K562 (cell line): ENCODE measurements at regions not wholly inside any gene's neighbourhood (a gene's known extent, or its start where the extent isn't known, plus 50 kb on each side); places are given as distances from the start of the nearest gene placed in this dataset.
"Not testable (repeated sequence)": the region's sequence is repeated elsewhere in the genome, so short reads cannot be mapped to it uniquely, and the experiment has no call there.

Experiments
- ATAC-seq: fragments of 200-7000 bp; cut with Tn5 transposase; 3 replicates; pipeline ENCODE4 v1.9.1; 2020; ENCODE audit warnings: moderate library complexity
- BruUV-seq: library from RNA; stranded (reverse); fragments of 400-500 nt; replicated peaks from 2 replicates; lab custom pipeline; 2021; lab: Mats Ljungman, UMichigan
- CTCF ChIA-PET: fragments of 300-600 bp; formaldehyde crosslinking; extraction: SDS; loops from one replicate; lab custom pipeline; 2021; ENCODE audit warnings: low intra/inter-chr PET ratio; lab: Yijun Ruan, JAX
- POLR2A ChIA-PET: fragments of 300-600, 350-650 bp; sonication (Branson Sonifier 250); formaldehyde crosslinking; extraction: SDS; loops from one replicate; lab custom pipeline; 2021; ENCODE audit warnings: antibody characterized with exemption, inconsistent platforms; lab: Yijun Ruan, JAX
- DNase-seq, 4 experiments: peaks; one replicate each; pipeline versions ENCODE4 v3.0.0 to v3.0.0-alpha.2; 2011 to 2018; ENCODE audit warnings: low spot score in 3 of 4, mixed read lengths in 3 of 4; ENCODE audit errors: extremely low read depth in 1 of 4
- FAIRE-seq: peaks from 2 replicates; lab custom pipeline; 2011; peaks lifted over from hg19 to GRCh38; lab: Jason Lieb, UNC
- H2AFZ ChIP-seq: 2 replicates; pipeline ENCODE4 v1.6.0; 2011; ENCODE audit warnings: low read depth, low read length, control low read depth, inconsistent platforms
- H3K27ac ChIP-seq: fragments of 200-600 bp; 3 replicates; pipeline ENCODE4 v1.8.0; 2011; ENCODE audit warnings: low read depth, mild to moderate bottlenecking, control low read depth, inconsistent platforms, low read length, moderate library complexity, mixed read lengths; ENCODE audit errors: extremely low read depth
- H3K27me3 ChIP-seq, 2 experiments: fragments of 300-600 bp in 1 of 2; 2 replicates in 1 of 2; 3 replicates in 1 of 2; pipeline versions ENCODE4 v1.6.0 to v1.8.0; 2011; ENCODE audit warnings: inconsistent platforms in 2 of 2, low read length in 2 of 2, mild to moderate bottlenecking in 1 of 2, mixed read lengths in 1 of 2, moderate library complexity in 1 of 2; ENCODE audit not compliant: control insufficient read depth in 2 of 2, insufficient read depth in 2 of 2
- H3K36me3 ChIP-seq: fragments of 300-600 bp; 3 replicates; pipeline ENCODE4 v1.8.0; 2011; ENCODE audit warnings: mild to moderate bottlenecking, low read length, inconsistent platforms; ENCODE audit not compliant: control insufficient read depth, insufficient read depth
- H3K4me1 ChIP-seq, 2 experiments: fragments of 200-600 bp in 1 of 2; replicated peaks in 1 of 2; 2 replicates in 1 of 2; 3 replicates in 1 of 2; pipeline versions ENCODE4 v1.5.1 to v1.8.0; 2011; ENCODE audit warnings: inconsistent platforms in 2 of 2, low read length in 2 of 2, mild to moderate bottlenecking in 1 of 2, mixed read lengths in 1 of 2, moderate library complexity in 1 of 2; ENCODE audit not compliant: control insufficient read depth in 2 of 2, insufficient read depth in 2 of 2
- H3K4me2 ChIP-seq: 2 replicates; pipeline ENCODE4 v1.6.1; 2011; ENCODE audit warnings: low read length, control low read depth, inconsistent platforms, mixed read lengths; ENCODE audit not compliant: insufficient read depth
- H3K4me3 ChIP-seq: fragments of 200-600 bp; sonication (generic), shearing (Covaris generic); 2 replicates; pipeline ENCODE4 v1.5.1; 2016; ENCODE audit warnings: control low read depth, inconsistent platforms
- H3K79me2 ChIP-seq: fragments of 200-600 bp; 3 replicates; pipeline ENCODE4 v1.8.0; 2011; ENCODE audit warnings: low read length, inconsistent platforms; ENCODE audit not compliant: control insufficient read depth, insufficient read depth
- H3K9ac ChIP-seq, 2 experiments: 2 replicates each; pipeline versions ENCODE4 v1.6.0 to v1.6.1; 2011; ENCODE audit warnings: low read depth in 2 of 2, low read length in 2 of 2, control low read depth in 1 of 2, inconsistent platforms in 1 of 2, mild to moderate bottlenecking in 1 of 2, mixed read lengths in 1 of 2; ENCODE audit not compliant: insufficient read depth in 1 of 2
- H3K9me1 ChIP-seq: one replicate; pipeline ENCODE4 v1.6.0; 2011; ENCODE audit warnings: inconsistent platforms, mild to moderate bottlenecking, low read length, moderate library complexity; ENCODE audit not compliant: control insufficient read depth, insufficient read depth
- H3K9me3 ChIP-seq: replicated peaks from 2 replicates; pipeline ENCODE4 v1.5.1; 2011; ENCODE audit warnings: low read depth, low read length, inconsistent platforms; ENCODE audit not compliant: control insufficient read depth, insufficient read depth
- H4K20me1 ChIP-seq: replicated peaks from 2 replicates; pipeline ENCODE4 v1.6.1; 2011; ENCODE audit warnings: low read length, inconsistent platforms, mixed read lengths; ENCODE audit not compliant: control insufficient read depth, insufficient read depth
- MAFK ChIP-seq: IDR thresholded peaks from 2 replicates; pipeline ENCODE4 v1.6.1; 2011; ENCODE audit warnings: low read length, improper control_type of control experiment
- MTA3 ChIP-seq: fragments of 450-650 bp; formaldehyde crosslinking; IDR thresholded peaks from 2 replicates; pipeline ENCODE4 v1.6.1; 2017; ENCODE audit warnings: mild to moderate bottlenecking, borderline replicate concordance
- NCOA4 ChIP-seq: fragments of 450-650 bp; IDR thresholded peaks from 2 replicates; pipeline ENCODE4 v1.6.1; 2018; ENCODE audit warnings: mild to moderate bottlenecking; ENCODE audit not compliant: partially characterized antibody
- NELFE ChIP-seq: IDR thresholded peaks from 2 replicates; pipeline ENCODE4 v1.6.1; 2011; ENCODE audit warnings: mild to moderate bottlenecking; ENCODE audit not compliant: insufficient read depth, insufficient read length
- SETDB1 ChIP-seq: IDR thresholded peaks from one replicate; pipeline ENCODE4 v1.6.1; 2012; ENCODE audit warnings: low read length, control low read depth, inconsistent platforms
- WGBS: fragments of 100-300 bp; shearing (Covaris generic); methylation state at CpG from one replicate; pipeline ENCODE4 v1.1.6; 2016; ENCODE audit warnings: low coverage, mixed read lengths; ENCODE audit not compliant: insufficient coverage; ENCODE audit errors: missing lambda C conversion rate; 5-methylcytosine and 5-hydroxymethylcytosine counted together
- in situ Hi-C: fragments of 300-500 bp; cut with MboI; formaldehyde crosslinking; loops from 4 replicates; pipeline ENCODE4 v1.15.0; 2018; ENCODE audit warnings: inconsistent platforms, mixed read lengths
- intact Hi-C: fragments of 100-400 bp; cut with micrococcal nuclease; formaldehyde crosslinking; loops from 2 replicates; pipeline ENCODE4 v1.14.2; 2022
- TF ChIP-seq, protein P1 (sequence below): fragments of 450-650 bp; formaldehyde crosslinking; IDR thresholded peaks from 2 replicates; pipeline ENCODE4 v1.4.0; 2020; ENCODE audit warnings: mild to moderate bottlenecking, moderate library complexity

DNA sequence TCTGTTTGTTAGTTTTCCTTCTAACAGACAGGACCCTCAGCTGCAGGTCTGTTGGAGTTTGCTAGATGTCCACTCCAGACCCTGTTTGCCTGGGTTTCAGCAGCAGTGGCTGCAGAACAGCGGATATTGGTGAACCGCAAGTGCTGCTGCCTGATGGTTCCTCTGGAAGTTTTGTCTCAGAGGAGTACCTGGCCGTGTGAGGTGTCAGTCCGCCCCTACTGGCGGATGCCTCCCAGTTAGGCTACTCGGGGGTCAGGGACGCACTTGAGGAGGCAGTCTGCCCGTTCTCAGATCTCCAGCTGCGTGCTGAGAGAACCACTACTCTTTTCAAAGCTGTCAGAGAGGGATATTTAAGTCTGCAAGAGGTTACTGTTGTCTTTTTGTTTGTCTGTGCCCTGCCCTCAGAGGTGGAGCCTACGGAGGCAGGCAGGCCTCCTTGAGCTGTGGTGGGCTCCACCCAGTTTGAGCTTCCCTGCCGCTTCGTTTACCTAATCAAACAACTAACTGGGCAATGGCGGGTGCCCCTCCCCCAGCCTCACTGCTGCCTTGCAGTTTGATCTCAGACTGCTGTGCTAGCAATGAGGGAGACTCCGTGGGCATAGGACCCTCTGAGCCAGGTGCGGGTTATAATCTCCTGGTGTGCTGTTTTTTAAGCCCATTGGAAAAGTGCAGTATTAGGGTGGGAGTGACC is 634.3 kb upstream of the CHD1 start:
- 0% methylated on average over 15 of the region's 15 CpGs for WGBS
- CTCF ChIA-PET, intact Hi-C loops, H3K4me3 ChIP-seq, H3K4me2 ChIP-seq, H3K27ac ChIP-seq, H3K9me3 ChIP-seq, H3K27me3 ChIP-seq, H4K20me1 ChIP-seq, H2AFZ ChIP-seq, H3K79me2 ChIP-seq, FAIRE-seq, DNase-seq, H3K9me1 ChIP-seq, H3K4me1 ChIP-seq, in situ Hi-C loops, H3K36me3 ChIP-seq, H3K9ac ChIP-seq, POLR2A ChIA-PET, ATAC-seq, BruUV-seq: not testable (repeated sequence)

DNA sequence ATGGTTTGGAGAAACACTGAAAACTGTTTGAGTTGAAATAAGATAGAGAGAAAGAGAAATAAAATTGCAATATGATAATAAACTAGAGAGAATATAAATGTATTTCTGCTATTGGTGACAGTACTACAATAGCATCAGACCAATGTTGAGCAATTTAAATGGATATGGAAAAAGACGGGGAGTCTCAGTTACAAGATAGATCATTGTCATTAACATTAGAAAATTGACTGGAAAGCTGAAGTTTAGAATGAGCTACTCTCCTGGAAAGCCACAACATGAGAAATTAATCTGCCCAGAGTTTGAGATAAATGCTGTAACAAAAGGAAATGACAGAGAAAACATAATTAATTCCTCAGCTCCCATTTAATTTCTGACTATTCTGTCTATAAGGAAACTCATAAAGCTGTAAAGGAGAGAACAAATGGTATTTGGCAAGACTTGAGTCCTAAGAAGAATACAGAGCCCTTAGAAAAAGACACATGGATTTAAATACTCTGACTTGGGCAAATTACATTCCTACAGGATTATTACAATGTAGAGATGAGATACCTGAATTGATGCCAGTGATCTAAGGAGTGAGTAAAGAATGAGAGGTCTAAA is 624.5 kb upstream of the CHD1 start:
- no TSS peak for BruUV-seq
- H3K79me2 ChIP-seq: no peaks in the 10 kb centered on the region
- CTCF ChIA-PET: no interaction called here
- no peak overlapping the region for H3K27ac ChIP-seq
- 6% methylated on average over 1 of the region's 1 CpG for WGBS
- H3K9ac ChIP-seq: no peak overlapping the region
- no peak overlapping the region for H2AFZ ChIP-seq
- H3K4me2 ChIP-seq: no peak overlapping the region
- FAIRE-seq (no peak), ATAC-seq (no peak), DNase-seq (no peak)
- no peaks in the 10 kb centered on the region for H4K20me1 ChIP-seq
- no peaks in the 10 kb centered on the region for H3K36me3 ChIP-seq
- no peaks in the 10 kb centered on the region for H3K9me1 ChIP-seq
- H3K27me3 ChIP-seq: no peaks in the 10 kb centered on the region
- no peaks in the 10 kb centered on the region for H3K9me3 ChIP-seq
- POLR2A ChIA-PET: no interaction called here
- H3K4me1 ChIP-seq: no peaks in the 10 kb centered on the region
- intact Hi-C loops (no loop called here), in situ Hi-C loops (no loop called here)
- H3K4me3 ChIP-seq: no peak overlapping the region
- TF ChIP-seq MAFK (no peak), NELFE (no peak), MTA3 (no peak), NCOA4 (no peak), SETDB1 (no peak)
- TF ChIP-seq, protein P1, sequence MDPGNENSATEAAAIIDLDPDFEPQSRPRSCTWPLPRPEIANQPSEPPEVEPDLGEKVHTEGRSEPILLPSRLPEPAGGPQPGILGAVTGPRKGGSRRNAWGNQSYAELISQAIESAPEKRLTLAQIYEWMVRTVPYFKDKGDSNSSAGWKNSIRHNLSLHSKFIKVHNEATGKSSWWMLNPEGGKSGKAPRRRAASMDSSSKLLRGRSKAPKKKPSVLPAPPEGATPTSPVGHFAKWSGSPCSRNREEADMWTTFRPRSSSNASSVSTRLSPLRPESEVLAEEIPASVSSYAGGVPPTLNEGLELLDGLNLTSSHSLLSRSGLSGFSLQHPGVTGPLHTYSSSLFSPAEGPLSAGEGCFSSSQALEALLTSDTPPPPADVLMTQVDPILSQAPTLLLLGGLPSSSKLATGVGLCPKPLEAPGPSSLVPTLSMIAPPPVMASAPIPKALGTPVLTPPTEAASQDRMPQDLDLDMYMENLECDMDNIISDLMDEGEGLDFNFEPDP (CRISPR knock-in tag): no peak
